NCI-H82 (cell line): ENCODE measurements at regions not wholly inside any gene's neighbourhood (a gene's known extent, or its start where the extent isn't known, plus 50 kb on each side); places are given as distances from the start of the nearest gene placed in this dataset.

Source experiments
- DNase-seq: peaks from one replicate; lab custom pipeline; 2025; lab: John Stamatoyannopoulos, UW

- DNase-seq: peak; percentile 55
Observed at GRCh38 chr10:31081937-31082840, 50.5 kb upstream of the ZNF438 start.

- peak; percentile 80 for DNase-seq
Observed at GRCh38 chr10:31083765-31084184, 52.1 kb upstream of the ZNF438 start.

- DNase-seq: no peak
Observed at GRCh38 chr10:31087011-31087410, 55.3 kb upstream of the ZNF438 start.

GRCh38 chr10:31087851-31088250, 56.2 kb upstream of the ZNF438 start:
- DNase-seq: peak; percentile 29

- DNase-seq: no peak
Observed at GRCh38 chr10:31090894-31091607, 59.4 kb upstream of the ZNF438 start.

GRCh38 chr10:31095677-31096560, 64.3 kb upstream of the ZNF438 start:
- peak; percentile 81 for DNase-seq

- no peak for DNase-seq
Observed at GRCh38 chr10:31098046-31098445, 66.4 kb upstream of the ZNF438 start.

GRCh38 chr10:31099094-31099493, 67.4 kb upstream of the ZNF438 start:
- DNase-seq: no peak

- no peak for DNase-seq
Observed at GRCh38 chr10:31099664-31100063, 68.0 kb upstream of the ZNF438 start.

GRCh38 chr10:31100115-31100601, 68.5 kb upstream of the ZNF438 start:
- no peak for DNase-seq

- no peak for DNase-seq
Observed at GRCh38 chr10:31100662-31101061, 69.0 kb upstream of the ZNF438 start.

- DNase-seq: no peak
Observed at GRCh38 chr10:31101123-31101522, 69.5 kb upstream of the ZNF438 start.

GRCh38 chr10:31102421-31102820, 70.8 kb upstream of the ZNF438 start:
- no peak for DNase-seq

- peak; percentile 58 for DNase-seq
Observed at GRCh38 chr10:31103112-31103511, 71.4 kb upstream of the ZNF438 start.

- no peak for DNase-seq
Observed at GRCh38 chr10:31112961-31113360, 81.3 kb upstream of the ZNF438 start.

GRCh38 chr10:31116226-31116625, 84.6 kb upstream of the ZNF438 start:
- DNase-seq: no peak

GRCh38 chr10:31118556-31118955, 86.9 kb upstream of the ZNF438 start:
- DNase-seq: no peak

- no peak for DNase-seq
Observed at GRCh38 chr10:31120392-31120791, 88.7 kb upstream of the ZNF438 start.

GRCh38 chr10:31120961-31121685, 89.5 kb upstream of the ZNF438 start:
- DNase-seq: no peak

GRCh38 chr10:31121757-31122577, 90.3 kb upstream of the ZNF438 start:
- DNase-seq: no peak
